Thyroid gland (tissue), 4 donors: ENCODE measurements at regions not wholly inside any gene's neighbourhood (a gene's known extent, or its start where the extent isn't known, plus 50 kb on each side); places are given as distances from the start of the nearest gene placed in this dataset.

Experiments
- CTCF ChIP-seq, 6 experiments: fragments of 200-600 bp in 3 of 6; fragments of 450-650 bp in 3 of 6; sonication (generic) in 3 of 6; IDR thresholded peaks; one replicate each; pipeline ENCODE4 v1.5.1; 2016 to 2019; ENCODE audit warnings: antibody characterized with exemption in 6 of 6, mild to moderate bottlenecking in 2 of 6, inconsistent platforms in 1 of 6, moderate library complexity in 1 of 6
- POLR2A ChIP-seq, 2 donors: fragments of 450-650 bp; IDR thresholded peaks; one replicate each; pipeline ENCODE4 v1.6.1; 2017; ENCODE audit warnings: antibody characterized with exemption in 2 of 2, mild to moderate bottlenecking in 2 of 2, moderate library complexity in 1 of 2

- TF ChIP-seq POLR2A (IDR thresholded peaks at IDR 0.05) (no peak), CTCF (IDR thresholded peaks at IDR 0.05) (no peak)
Measured at GRCh38 chr15:88393719-88394519, 73.3 kb downstream of the MRPL46 start.
